ENCODE measurements at regions not wholly inside any gene's neighbourhood (a gene's known extent, or its start where the extent isn't known, plus 50 kb on each side); places are given as distances from the start of the nearest gene placed in this dataset.

- TF ChIP-seq POLR2A (IDR thresholded peaks at IDR 0.05) (no peak), POLR2AphosphoS5 (IDR thresholded peaks at IDR 0.05; ENCODE audit: insufficient read depth in 1 of 2, low read depth in 1 of 2) (peak in 1 of 2 donors; percentile 38)
- H3K9me3 ChIP-seq, result no peaks in the 10 kb centered on the region
- H3K36me3 ChIP-seq, result no peaks in the 10 kb centered on the region
- H3K27ac ChIP-seq, result peak overlapping the region; percentile 82
- no peak for DNase-seq (ENCODE audit: extremely low spot score in 2 of 2)
- H3K4me3 ChIP-seq, result no peak overlapping the region
- intact Hi-C loops (cut with DNase I), result no loop called here
- peaks cover 55% of the 10 kb centered on the region for H3K4me1 ChIP-seq
- H3K27me3 ChIP-seq, result no peaks in the 10 kb centered on the region
These were observed 162.6 kb upstream of the DMRT1 start for GRCh38 chr9:678897-679296.

GRCh38 chr9:679462-679861 is 162.0 kb upstream of the DMRT1 start:
- Histone ChIP-seq H3K36me3 (no peaks in the 10 kb centered on the region), H3K27me3 (no peaks in the 10 kb centered on the region), H3K4me1 (peaks cover 55% of the 10 kb centered on the region), H3K4me3 (no peak overlapping the region), H3K27ac (no peak overlapping the region), H3K9me3 (no peaks in the 10 kb centered on the region)
- TF ChIP-seq POLR2AphosphoS5 (IDR thresholded peaks at IDR 0.05; ENCODE audit: insufficient read depth in 1 of 2, low read depth in 1 of 2) (no peak), POLR2A (IDR thresholded peaks at IDR 0.05) (no peak), CTCF (IDR thresholded peaks at IDR 0.05) (no peak)
- intact Hi-C loops (cut with DNase I), result no loop called here
- DNase-seq (ENCODE audit: extremely low spot score in 2 of 2), result no peak

GRCh38 chr9:680106-680505 is 161.4 kb upstream of the DMRT1 start:
- Histone ChIP-seq H3K27me3 (no peaks in the 10 kb centered on the region), H3K4me1 (peaks cover 59% of the 10 kb centered on the region), H3K9me3 (no peaks in the 10 kb centered on the region), H3K4me3 (no peak overlapping the region), H3K27ac (no peak overlapping the region), H3K36me3 (no peaks in the 10 kb centered on the region)
- no peak for TF ChIP-seq POLR2AphosphoS5 (IDR thresholded peaks at IDR 0.05; ENCODE audit: insufficient read depth in 1 of 2, low read depth in 1 of 2)
- TF ChIP-seq POLR2A (IDR thresholded peaks at IDR 0.05), result no peak
- TF ChIP-seq CTCF (IDR thresholded peaks at IDR 0.05), result no peak
- intact Hi-C loops (cut with DNase I), result no loop called here
- no peak for DNase-seq (ENCODE audit: extremely low spot score in 2 of 2)

GRCh38 chr9:682633-683508 is 158.6 kb upstream of the DMRT1 start:
- Histone ChIP-seq H3K27me3 (no peaks in the 10 kb centered on the region), H3K27ac (peak overlapping the region; percentile 88), H3K4me1 (peaks cover 61% of the 10 kb centered on the region), H3K9me3 (no peaks in the 10 kb centered on the region), H3K4me3 (no peak overlapping the region), H3K36me3 (no peaks in the 10 kb centered on the region)
- intact Hi-C loops (cut with DNase I), result no loop called here
- no peak for DNase-seq (ENCODE audit: extremely low spot score in 2 of 2)
- TF ChIP-seq POLR2AphosphoS5 (IDR thresholded peaks at IDR 0.05; ENCODE audit: insufficient read depth in 1 of 2, low read depth in 1 of 2) (peak in 1 of 2 donors; percentile 29), CTCF (IDR thresholded peaks at IDR 0.05) (no peak), POLR2A (IDR thresholded peaks at IDR 0.05) (no peak)

- H3K27me3 ChIP-seq, result no peaks in the 10 kb centered on the region
- no peak for DNase-seq (ENCODE audit: extremely low spot score in 2 of 2)
- peaks cover 61% of the 10 kb centered on the region for H3K4me1 ChIP-seq
- TF ChIP-seq POLR2A (IDR thresholded peaks at IDR 0.05) (no peak), POLR2AphosphoS5 (IDR thresholded peaks at IDR 0.05; ENCODE audit: insufficient read depth in 1 of 2, low read depth in 1 of 2) (no peak), CTCF (IDR thresholded peaks at IDR 0.05) (no peak)
- H3K9me3 ChIP-seq, result no peaks in the 10 kb centered on the region
- H3K27ac ChIP-seq, result peak overlapping the region; percentile 88
- intact Hi-C loops (cut with DNase I), result no loop called here
- H3K4me3 ChIP-seq, result no peak overlapping the region
- H3K36me3 ChIP-seq, result no peaks in the 10 kb centered on the region
These were observed 157.9 kb upstream of the DMRT1 start for GRCh38 chr9:683509-684021.
